Liver (tissue), 8 donors: ENCODE measurements at regions not wholly inside any gene's neighbourhood (a gene's known extent, or its start where the extent isn't known, plus 50 kb on each side); places are given as distances from the start of the nearest gene placed in this dataset.

Experiments used
- DNase-seq: peaks from one replicate; pipeline ENCODE4 v3.0.0-alpha.2; 2017; ENCODE audit warnings: low spot score
- H3K27ac ChIP-seq, 2 donors: one replicate each; pipeline ENCODE4 v1.7.0; 2013; ENCODE audit warnings: inconsistent platforms in 2 of 2, low read length in 2 of 2, control low read depth in 1 of 2, low read depth in 1 of 2, mild to moderate bottlenecking in 1 of 2
- H3K27me3 ChIP-seq, 4 donors: one replicate each; pipeline versions ENCODE4 v1.6.1 to v1.7.0; 2013; ENCODE audit warnings: low read length in 3 of 4, inconsistent platforms in 1 of 4, mild to moderate bottlenecking in 1 of 4, moderate library complexity in 1 of 4; ENCODE audit not compliant: control insufficient read depth in 4 of 4, insufficient read depth in 4 of 4
- H3K36me3 ChIP-seq, 4 donors: one replicate each; pipeline versions ENCODE4 v1.6.1 to v1.7.0; 2013; ENCODE audit warnings: low read length in 3 of 4, mild to moderate bottlenecking in 3 of 4, low read depth in 1 of 4, moderate library complexity in 1 of 4; ENCODE audit not compliant: control insufficient read depth in 4 of 4, insufficient read depth in 3 of 4
- H3K4me1 ChIP-seq, 4 donors: one replicate each; pipeline versions ENCODE4 v1.6.1 to v1.7.0; 2013; ENCODE audit warnings: low read length in 3 of 4, mild to moderate bottlenecking in 3 of 4, moderate library complexity in 1 of 4; ENCODE audit not compliant: control insufficient read depth in 4 of 4, insufficient read depth in 4 of 4
- H3K4me3 ChIP-seq, 3 donors: one replicate each; pipeline versions ENCODE4 v1.6.1 to v1.7.0; 2013; ENCODE audit warnings: low read length in 3 of 3, control low read depth in 1 of 3, low read depth in 1 of 3, mild to moderate bottlenecking in 1 of 3
- H3K9ac ChIP-seq, 2 donors: one replicate each; pipeline ENCODE4 v1.7.0; 2013; ENCODE audit warnings: low read length in 2 of 2, mild to moderate bottlenecking in 2 of 2, moderate library complexity in 2 of 2, control low read depth in 1 of 2, low read depth in 1 of 2
- H3K9me3 ChIP-seq, 4 donors: one replicate each; pipeline versions ENCODE4 v1.6.1 to v1.7.0; 2013; ENCODE audit warnings: low read length in 3 of 4; ENCODE audit not compliant: control insufficient read depth in 4 of 4
- EGR1 ChIP-seq, 2 donors: IDR thresholded peaks; 2 replicates each; pipeline ENCODE4 v1.6.1; 2016 to 2018; ENCODE audit warnings: antibody characterized with exemption in 2 of 2, low read depth in 2 of 2
- FOXA1 ChIP-seq: IDR thresholded peaks from 2 replicates; pipeline ENCODE4 v1.6.1; 2016; ENCODE audit warnings: antibody characterized with exemption
- GABPA ChIP-seq, 2 donors: IDR thresholded peaks in 1 of 2; conservative IDR thresholded peaks in 1 of 2; 2 replicates each; pipeline ENCODE4 v1.6.1; 2016; ENCODE audit warnings: antibody characterized with exemption in 2 of 2, mild to moderate bottlenecking in 1 of 2, moderate library complexity in 1 of 2
- HNF4A ChIP-seq, 2 donors: conservative IDR thresholded peaks; 2 replicates each; pipeline ENCODE4 v1.6.1; 2016; ENCODE audit warnings: antibody characterized with exemption in 2 of 2, mild to moderate bottlenecking in 2 of 2
- HNF4G ChIP-seq: IDR thresholded peaks from 2 replicates; pipeline ENCODE4 v1.6.1; 2016; ENCODE audit warnings: antibody characterized with exemption
- JUND ChIP-seq, 2 donors: IDR thresholded peaks; 2 replicates each; pipeline ENCODE4 v1.6.1; 2016; ENCODE audit warnings: antibody characterized with exemption in 2 of 2
- NR2F2 ChIP-seq: IDR thresholded peaks from 2 replicates; pipeline ENCODE4 v1.6.1; 2016; ENCODE audit warnings: antibody characterized with exemption
- RAD21 ChIP-seq, 2 donors: IDR thresholded peaks; 2 replicates each; pipeline ENCODE4 v1.6.1; 2016; ENCODE audit warnings: antibody characterized with exemption in 2 of 2, mild to moderate bottlenecking in 2 of 2
- TAF1 ChIP-seq: conservative IDR thresholded peaks from 2 replicates; pipeline ENCODE4 v1.6.1; 2016; ENCODE audit warnings: antibody characterized with exemption, mild to moderate bottlenecking
- YY1 ChIP-seq: IDR thresholded peaks from 2 replicates; pipeline ENCODE4 v1.6.1; 2016; ENCODE audit warnings: antibody characterized with exemption, mild to moderate bottlenecking
- ZBTB33 ChIP-seq: IDR thresholded peaks from 2 replicates; pipeline ENCODE4 v1.6.1; 2016; ENCODE audit warnings: antibody characterized with exemption
- WGBS: extraction: QIAGEN DNeasy Blood & Tissue Kit; methylation state at CpG from one replicate; pipeline ENCODE4 v1.1.7; 2013; 5-methylcytosine and 5-hydroxymethylcytosine counted together
- TF ChIP-seq, protein P1 (sequence below): IDR thresholded peaks from 2 replicates; pipeline ENCODE4 v1.6.1; 2016; ENCODE audit warnings: antibody characterized with exemption
- TF ChIP-seq, protein P2 (sequence below): IDR thresholded peaks from 2 replicates; pipeline ENCODE4 v1.6.1; 2016; ENCODE audit warnings: antibody characterized with exemption
- TF ChIP-seq, protein P3 (sequence below): IDR thresholded peaks from 2 replicates; pipeline ENCODE4 v1.6.1; 2016; ENCODE audit warnings: antibody characterized with exemption, mild to moderate bottlenecking
- TF ChIP-seq, protein P4 (sequence below): fragments of 150-350 bp; IDR thresholded peaks from 2 replicates; pipeline ENCODE4 v1.5.1; 2017; ENCODE audit warnings: improper control_type of control experiment, low read depth, low read length; ENCODE audit not compliant: missing input control
- donor health status: healthy.
- donor health status: healthy.
- donor health status: healthy.
- donor health status: healthy.
- donor health status: healthy.

DNA sequence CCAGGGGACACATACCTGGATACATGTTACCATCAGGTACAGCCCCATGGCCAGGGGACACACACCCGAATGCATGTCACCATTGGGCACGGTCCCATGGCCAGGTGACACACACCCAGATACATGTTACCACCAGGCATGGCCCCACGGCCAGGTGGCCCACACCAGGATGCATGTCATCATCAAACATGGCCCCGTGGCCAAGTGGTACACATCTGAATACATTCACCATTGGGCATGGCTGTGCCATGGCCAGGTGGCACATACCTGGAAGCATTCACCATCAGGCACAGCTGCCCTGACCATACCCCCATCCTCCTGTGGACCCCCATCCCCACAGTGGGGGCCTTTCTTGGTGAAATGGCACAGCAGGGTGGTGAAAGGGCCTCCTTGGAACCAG is 97.6 kb downstream of the RBFOX3 start:
- H3K27me3 ChIP-seq: peaks cover 0 to 3% (median 0%) of the 10 kb centered on the region in 4 donors
- no peak for DNase-seq
- peaks cover 0 to 9% (median 3%) of the 10 kb centered on the region in 4 donors for H3K9me3 ChIP-seq
- no peak overlapping the region for H3K9ac ChIP-seq
- WGBS: 88% methylated on average over 4 of the region's 4 CpGs
- H3K36me3 ChIP-seq: no peaks in the 10 kb centered on the region
- no peak for TF ChIP-seq RAD21 (IDR thresholded peaks at IDR 0.05)
- TF ChIP-seq, protein P1, sequence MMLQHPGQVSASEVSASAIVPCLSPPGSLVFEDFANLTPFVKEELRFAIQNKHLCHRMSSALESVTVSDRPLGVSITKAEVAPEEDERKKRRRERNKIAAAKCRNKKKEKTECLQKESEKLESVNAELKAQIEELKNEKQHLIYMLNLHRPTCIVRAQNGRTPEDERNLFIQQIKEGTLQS: no peak
- no peaks in the 10 kb centered on the region for H3K4me1 ChIP-seq
- no peak overlapping the region for H3K4me3 ChIP-seq
- H3K27ac ChIP-seq: no peak overlapping the region

DNA sequence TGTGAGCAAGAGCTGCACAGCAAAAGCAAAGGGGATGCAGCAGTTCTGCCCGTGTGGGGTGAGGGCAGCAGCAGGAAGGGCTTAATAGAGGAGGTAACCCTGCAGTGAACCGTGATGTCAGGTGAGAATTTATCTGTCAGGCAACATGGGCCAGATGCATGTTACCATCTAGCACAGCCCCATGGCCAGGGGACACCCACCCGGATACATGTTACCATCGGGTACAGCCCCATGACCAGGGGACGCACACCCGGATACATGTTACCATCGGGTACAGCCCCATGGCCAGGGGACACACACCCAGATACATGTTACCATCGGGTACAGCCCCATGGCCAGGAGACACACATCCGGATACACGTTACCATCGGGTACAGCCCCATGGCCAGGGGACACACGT is 99.4 kb downstream of the RBFOX3 start:
- H3K9me3 ChIP-seq: peaks cover 0 to 9% (median 3%) of the 10 kb centered on the region in 4 donors
- H3K27me3 ChIP-seq: peaks cover 0 to 3% (median 0%) of the 10 kb centered on the region in 4 donors
- no peaks in the 10 kb centered on the region for H3K36me3 ChIP-seq
- no peak for DNase-seq
- H3K9ac ChIP-seq: no peak overlapping the region
- TF ChIP-seq, protein P1: no peak
- TF ChIP-seq TAF1 (no peak), YY1 (no peak), HNF4G (no peak), ZBTB33 (no peak)
- TF ChIP-seq, protein P2, sequence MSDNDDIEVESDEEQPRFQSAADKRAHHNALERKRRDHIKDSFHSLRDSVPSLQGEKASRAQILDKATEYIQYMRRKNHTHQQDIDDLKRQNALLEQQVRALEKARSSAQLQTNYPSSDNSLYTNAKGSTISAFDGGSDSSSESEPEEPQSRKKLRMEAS: no peak
- H3K4me1 ChIP-seq: no peaks in the 10 kb centered on the region
- no peak overlapping the region for H3K27ac ChIP-seq
- WGBS: 86% methylated on average over 12 of the region's 12 CpGs
- H3K4me3 ChIP-seq: no peak overlapping the region

DNA sequence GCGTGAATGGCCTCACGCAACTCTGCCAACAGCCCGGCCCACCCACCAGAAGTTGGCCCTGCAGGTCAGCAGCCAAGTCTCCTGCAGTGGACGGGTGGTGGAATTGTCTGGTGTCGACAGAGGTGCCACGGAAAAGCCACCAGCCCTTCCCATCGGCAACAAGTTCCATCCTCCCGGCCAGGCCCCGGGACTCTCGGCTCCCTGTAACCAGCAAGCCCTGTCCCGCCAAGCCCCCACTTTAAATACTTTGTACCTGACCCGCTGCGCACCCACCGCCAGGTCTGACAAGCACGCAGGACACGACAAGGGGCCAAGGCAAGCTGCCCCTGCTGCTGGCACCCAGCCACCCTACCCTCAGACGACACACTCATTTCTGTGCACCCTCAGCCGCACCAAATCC is 100.8 kb downstream of the RBFOX3 start:
- H3K4me3 ChIP-seq: no peak overlapping the region
- DNase-seq: no peak
- no peaks in the 10 kb centered on the region for H3K36me3 ChIP-seq
- H3K27me3 ChIP-seq: peaks cover 0 to 3% (median 1%) of the 10 kb centered on the region in 4 donors
- no peak overlapping the region for H3K27ac ChIP-seq
- WGBS: 83% methylated on average over 18 of the region's 18 CpGs
- no peaks in the 10 kb centered on the region for H3K4me1 ChIP-seq
- TF ChIP-seq GABPA (IDR thresholded peaks at IDR 0.05 in 1 of 2, conservative IDR thresholded peaks at IDR 0.05 in 1 of 2) (no peak), FOXA1 (no peak), HNF4A (conservative IDR thresholded peaks at IDR 0.05) (no peak), YY1 (no peak), JUND (IDR thresholded peaks at IDR 0.05) (no peak), NR2F2 (no peak), EGR1 (IDR thresholded peaks at IDR 0.05; ENCODE audit: low read depth in 2 of 2) (no peak)
- TF ChIP-seq, protein P2: no peak
- TF ChIP-seq, protein P1: no peak
- TF ChIP-seq, protein P3, sequence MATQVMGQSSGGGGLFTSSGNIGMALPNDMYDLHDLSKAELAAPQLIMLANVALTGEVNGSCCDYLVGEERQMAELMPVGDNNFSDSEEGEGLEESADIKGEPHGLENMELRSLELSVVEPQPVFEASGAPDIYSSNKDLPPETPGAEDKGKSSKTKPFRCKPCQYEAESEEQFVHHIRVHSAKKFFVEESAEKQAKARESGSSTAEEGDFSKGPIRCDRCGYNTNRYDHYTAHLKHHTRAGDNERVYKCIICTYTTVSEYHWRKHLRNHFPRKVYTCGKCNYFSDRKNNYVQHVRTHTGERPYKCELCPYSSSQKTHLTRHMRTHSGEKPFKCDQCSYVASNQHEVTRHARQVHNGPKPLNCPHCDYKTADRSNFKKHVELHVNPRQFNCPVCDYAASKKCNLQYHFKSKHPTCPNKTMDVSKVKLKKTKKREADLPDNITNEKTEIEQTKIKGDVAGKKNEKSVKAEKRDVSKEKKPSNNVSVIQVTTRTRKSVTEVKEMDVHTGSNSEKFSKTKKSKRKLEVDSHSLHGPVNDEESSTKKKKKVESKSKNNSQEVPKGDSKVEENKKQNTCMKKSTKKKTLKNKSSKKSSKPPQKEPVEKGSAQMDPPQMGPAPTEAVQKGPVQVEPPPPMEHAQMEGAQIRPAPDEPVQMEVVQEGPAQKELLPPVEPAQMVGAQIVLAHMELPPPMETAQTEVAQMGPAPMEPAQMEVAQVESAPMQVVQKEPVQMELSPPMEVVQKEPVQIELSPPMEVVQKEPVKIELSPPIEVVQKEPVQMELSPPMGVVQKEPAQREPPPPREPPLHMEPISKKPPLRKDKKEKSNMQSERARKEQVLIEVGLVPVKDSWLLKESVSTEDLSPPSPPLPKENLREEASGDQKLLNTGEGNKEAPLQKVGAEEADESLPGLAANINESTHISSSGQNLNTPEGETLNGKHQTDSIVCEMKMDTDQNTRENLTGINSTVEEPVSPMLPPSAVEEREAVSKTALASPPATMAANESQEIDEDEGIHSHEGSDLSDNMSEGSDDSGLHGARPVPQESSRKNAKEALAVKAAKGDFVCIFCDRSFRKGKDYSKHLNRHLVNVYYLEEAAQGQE: no peak
- TF ChIP-seq, protein P4, sequence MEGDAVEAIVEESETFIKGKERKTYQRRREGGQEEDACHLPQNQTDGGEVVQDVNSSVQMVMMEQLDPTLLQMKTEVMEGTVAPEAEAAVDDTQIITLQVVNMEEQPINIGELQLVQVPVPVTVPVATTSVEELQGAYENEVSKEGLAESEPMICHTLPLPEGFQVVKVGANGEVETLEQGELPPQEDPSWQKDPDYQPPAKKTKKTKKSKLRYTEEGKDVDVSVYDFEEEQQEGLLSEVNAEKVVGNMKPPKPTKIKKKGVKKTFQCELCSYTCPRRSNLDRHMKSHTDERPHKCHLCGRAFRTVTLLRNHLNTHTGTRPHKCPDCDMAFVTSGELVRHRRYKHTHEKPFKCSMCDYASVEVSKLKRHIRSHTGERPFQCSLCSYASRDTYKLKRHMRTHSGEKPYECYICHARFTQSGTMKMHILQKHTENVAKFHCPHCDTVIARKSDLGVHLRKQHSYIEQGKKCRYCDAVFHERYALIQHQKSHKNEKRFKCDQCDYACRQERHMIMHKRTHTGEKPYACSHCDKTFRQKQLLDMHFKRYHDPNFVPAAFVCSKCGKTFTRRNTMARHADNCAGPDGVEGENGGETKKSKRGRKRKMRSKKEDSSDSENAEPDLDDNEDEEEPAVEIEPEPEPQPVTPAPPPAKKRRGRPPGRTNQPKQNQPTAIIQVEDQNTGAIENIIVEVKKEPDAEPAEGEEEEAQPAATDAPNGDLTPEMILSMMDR: no peak
- H3K9me3 ChIP-seq: peaks cover 0 to 9% (median 3%) of the 10 kb centered on the region in 4 donors
- H3K9ac ChIP-seq: no peak overlapping the region
